Transverse colon (tissue), 3 donors: ENCODE measurements at regions not wholly inside any gene's neighbourhood (a gene's known extent, or its start where the extent isn't known, plus 50 kb on each side); places are given as distances from the start of the nearest gene placed in this dataset.

Experiments used
- CTCF ChIP-seq, 5 experiments: fragments of 200-600 bp in 3 of 5; fragments of 450-650 bp in 2 of 5; sonication (generic) in 3 of 5; IDR thresholded peaks; 1 replicate in 2 of 5; 2 replicates in 3 of 5; pipeline ENCODE4 v1.5.1; 2016 to 2017; ENCODE audit warnings: antibody characterized with exemption in 5 of 5, inconsistent platforms in 3 of 5, mild to moderate bottlenecking in 2 of 5, moderate library complexity in 1 of 5
- POLR2A ChIP-seq: fragments of 450-650 bp; IDR thresholded peaks from one replicate; pipeline ENCODE4 v1.6.1; 2016; ENCODE audit warnings: antibody characterized with exemption, mild to moderate bottlenecking, moderate library complexity

DNA sequence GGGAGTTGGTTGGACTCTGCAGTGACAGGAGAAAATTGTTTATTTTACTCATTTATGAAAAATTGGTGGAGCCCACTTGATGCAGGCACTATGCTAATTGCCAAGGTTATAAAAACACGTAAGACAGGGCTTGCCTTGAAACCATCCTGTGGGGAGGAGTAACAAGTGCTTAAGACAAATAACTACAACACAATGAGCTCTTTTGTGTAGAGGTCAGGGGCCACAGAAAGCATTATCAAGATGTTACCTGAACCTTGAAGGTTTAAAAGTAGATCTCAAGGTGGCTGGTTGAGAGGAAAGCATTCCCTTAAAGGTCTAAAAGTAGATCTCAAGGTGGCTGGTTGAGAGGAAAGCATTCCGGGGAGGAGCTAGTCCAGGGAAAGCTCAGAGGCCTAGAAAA, 381.8 kb upstream of the POU3F3 start:
- TF ChIP-seq POLR2A (no peak), CTCF (IDR thresholded peaks at IDR 0.05) (no peak)
